Fibroblast of gingiva (primary cell): ENCODE measurements at regions not wholly inside any gene's neighbourhood (a gene's known extent, or its start where the extent isn't known, plus 50 kb on each side); places are given as distances from the start of the nearest gene placed in this dataset.

ENCODE experiments used
- DNase-seq: peaks from one replicate; pipeline ENCODE4 v3.0.0-alpha.2; 2011; ENCODE audit warnings: low read depth

- no peak for DNase-seq
Measured at GRCh38 chr3:31382856-31383255, 149.9 kb upstream of the STT3B start.

GRCh38 chr3:31384117-31384516, 148.6 kb upstream of the STT3B start:
- DNase-seq = no peak

- no peak for DNase-seq
Measured at GRCh38 chr3:31389939-31390338, 142.8 kb upstream of the STT3B start.

GRCh38 chr3:31390466-31390865, 142.3 kb upstream of the STT3B start:
- no peak for DNase-seq

GRCh38 chr3:31391150-31391549, 141.6 kb upstream of the STT3B start:
- no peak for DNase-seq

GRCh38 chr3:31392568-31392967, 140.2 kb upstream of the STT3B start:
- DNase-seq = no peak

GRCh38 chr3:31399271-31399670, 133.5 kb upstream of the STT3B start:
- no peak for DNase-seq

GRCh38 chr3:31402117-31402516, 130.6 kb upstream of the STT3B start:
- DNase-seq = no peak

GRCh38 chr3:31403197-31403596, 129.5 kb upstream of the STT3B start:
- DNase-seq = no peak

- no peak for DNase-seq
Measured at GRCh38 chr3:31404871-31405270, 127.9 kb upstream of the STT3B start.

GRCh38 chr3:31405515-31405914, 127.2 kb upstream of the STT3B start:
- no peak for DNase-seq

- DNase-seq = no peak
Measured at GRCh38 chr3:31406896-31407295, 125.8 kb upstream of the STT3B start.

GRCh38 chr3:31407665-31408064, 125.1 kb upstream of the STT3B start:
- peak; percentile 10 for DNase-seq

- no peak for DNase-seq
Measured at GRCh38 chr3:31408720-31409119, 124.0 kb upstream of the STT3B start.

GRCh38 chr3:31409389-31409788, 123.3 kb upstream of the STT3B start:
- DNase-seq = no peak

GRCh38 chr3:31409866-31410265, 122.9 kb upstream of the STT3B start:
- DNase-seq = no peak

- DNase-seq = no peak
Measured at GRCh38 chr3:31410411-31410810, 122.3 kb upstream of the STT3B start.

- no peak for DNase-seq
Measured at GRCh38 chr3:31412832-31413231, 119.9 kb upstream of the STT3B start.

GRCh38 chr3:31413515-31413914, 119.2 kb upstream of the STT3B start:
- DNase-seq = no peak

GRCh38 chr3:31416980-31417379, 115.7 kb upstream of the STT3B start:
- DNase-seq = no peak

GRCh38 chr3:31417486-31417885, 115.2 kb upstream of the STT3B start:
- DNase-seq = no peak

- no peak for DNase-seq
Measured at GRCh38 chr3:31420311-31420710, 112.4 kb upstream of the STT3B start.

- DNase-seq = no peak
Measured at GRCh38 chr3:31421314-31422048, 111.2 kb upstream of the STT3B start.

- DNase-seq = no peak
Measured at GRCh38 chr3:31422237-31422636, 110.5 kb upstream of the STT3B start.
